Inflammatory macrophage treated with lipopolysaccharide for 4 hours (primary cell): ENCODE measurements at regions not wholly inside any gene's neighbourhood (a gene's known extent, or its start where the extent isn't known, plus 50 kb on each side); places are given as distances from the start of the nearest gene placed in this dataset.
"Not testable (repeated sequence)": the region's sequence is repeated elsewhere in the genome, so short reads cannot be mapped to it uniquely, and the experiment has no call there.

Experiments
- DNase-seq: peaks from one replicate; pipeline ENCODE4 v3.0.0-alpha.2; 2020

DNA sequence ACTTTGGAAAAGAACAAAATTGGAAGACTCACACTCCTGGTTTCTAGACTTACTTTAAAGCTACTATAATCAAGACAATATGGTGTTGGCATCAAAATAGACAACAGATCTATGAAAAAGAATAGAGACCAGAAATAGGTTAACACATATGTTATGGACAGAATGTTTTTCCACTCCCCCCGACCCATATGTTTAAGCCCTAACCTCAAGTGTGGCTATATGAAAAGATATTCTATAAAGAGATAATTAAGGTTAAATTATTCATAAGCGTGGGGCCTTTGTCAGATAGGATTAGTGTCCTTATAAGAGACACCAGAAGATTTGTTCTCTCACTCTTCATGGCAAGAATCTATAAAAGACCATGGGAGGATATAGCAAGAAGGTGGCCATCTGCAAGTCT is 440.0 kb downstream of the AASDHPPT start:
- no peak for DNase-seq

DNA sequence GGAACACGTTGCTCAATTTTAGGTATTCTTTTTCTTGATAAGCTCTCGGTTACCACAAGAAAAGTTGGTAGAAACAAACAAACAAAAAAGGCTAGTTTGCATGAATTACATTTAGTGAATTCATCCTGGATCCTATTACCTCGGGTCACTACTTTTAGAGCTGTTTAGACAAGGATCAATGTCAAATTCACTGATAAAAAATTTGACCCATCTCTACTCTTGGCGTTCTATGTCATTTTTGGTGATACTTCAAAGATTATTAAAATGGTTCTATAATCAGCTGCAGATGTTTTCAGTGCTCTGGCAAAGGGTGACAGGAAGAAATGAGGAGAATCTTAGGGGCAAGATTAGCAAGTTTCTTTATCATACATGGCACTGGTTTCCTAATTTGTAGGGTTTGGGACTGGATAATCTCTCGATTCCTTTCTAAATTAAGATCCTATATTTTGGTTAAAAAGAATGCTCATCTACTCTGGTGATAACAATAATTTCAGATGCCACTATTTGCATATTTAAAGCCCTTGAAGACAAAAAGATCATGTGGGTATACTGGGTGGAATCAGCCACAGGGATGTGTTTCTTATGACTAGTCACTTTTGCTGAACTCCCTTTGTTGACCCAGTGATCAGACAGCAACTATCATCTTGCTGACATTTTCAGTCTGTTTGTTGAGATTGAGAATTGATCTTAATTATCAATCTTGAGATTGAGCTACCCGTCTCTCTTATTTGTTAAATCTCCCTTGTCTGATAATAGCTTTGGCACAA is 442.9 kb downstream of the AASDHPPT start:
- no peak for DNase-seq

DNA sequence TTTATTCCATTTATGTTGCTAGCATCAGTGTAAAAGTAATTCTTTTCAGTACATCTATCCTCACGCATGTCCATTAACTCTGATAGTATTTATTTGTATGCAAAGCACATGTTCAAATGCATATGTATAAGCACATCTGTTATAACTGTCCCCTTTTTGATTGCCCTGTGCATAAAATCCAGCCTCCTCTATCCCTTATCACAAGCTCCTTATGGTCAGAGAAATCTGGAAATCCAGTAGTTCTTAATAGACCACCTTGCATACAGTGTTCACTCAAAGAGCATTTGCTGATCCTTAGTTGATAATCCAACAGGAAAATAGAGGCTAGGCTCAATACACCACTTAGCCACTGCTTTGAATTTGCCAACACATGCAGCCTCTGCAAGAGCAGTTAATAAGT is 443.5 kb downstream of the AASDHPPT start:
- DNase-seq: no peak

DNA sequence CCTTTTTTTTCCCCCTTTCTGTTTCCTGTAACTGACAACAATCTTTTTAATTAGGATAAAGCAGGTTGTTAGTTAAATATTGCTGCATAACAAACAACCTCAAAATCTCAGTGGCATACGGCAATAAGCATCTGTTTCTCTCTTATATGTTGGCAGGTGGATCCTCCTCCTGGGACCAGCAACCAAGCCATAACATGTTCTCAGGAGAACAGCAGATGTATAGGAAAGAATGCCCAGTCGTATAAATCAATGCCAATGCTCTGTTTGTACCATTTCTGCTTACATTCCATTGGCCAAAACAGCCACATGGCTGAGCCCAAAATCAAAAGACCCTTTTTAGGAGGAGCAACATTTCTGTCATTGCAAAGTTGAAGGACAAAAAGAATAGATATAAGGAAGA is 445.7 kb downstream of the AASDHPPT start:
- DNase-seq: no peak

DNA sequence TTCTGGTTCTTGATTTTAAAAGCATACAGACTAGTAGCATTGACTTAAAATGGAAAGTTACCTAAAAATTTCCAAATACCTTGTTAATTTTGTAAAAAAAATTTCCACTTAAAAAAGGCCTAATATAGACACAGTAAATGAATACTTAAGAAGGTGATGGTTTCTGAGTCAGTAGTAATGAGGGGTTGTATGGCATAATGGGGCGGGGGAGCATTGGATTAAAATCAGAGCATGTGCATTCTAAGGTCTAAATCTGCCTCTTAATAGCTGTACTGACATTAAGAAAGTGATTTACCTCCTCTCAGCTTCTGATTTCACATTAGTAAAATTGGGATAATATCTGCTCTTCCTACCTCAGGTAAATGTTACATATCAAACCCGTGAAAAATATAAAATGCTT is 446.5 kb downstream of the AASDHPPT start:
- DNase-seq: no peak

DNA sequence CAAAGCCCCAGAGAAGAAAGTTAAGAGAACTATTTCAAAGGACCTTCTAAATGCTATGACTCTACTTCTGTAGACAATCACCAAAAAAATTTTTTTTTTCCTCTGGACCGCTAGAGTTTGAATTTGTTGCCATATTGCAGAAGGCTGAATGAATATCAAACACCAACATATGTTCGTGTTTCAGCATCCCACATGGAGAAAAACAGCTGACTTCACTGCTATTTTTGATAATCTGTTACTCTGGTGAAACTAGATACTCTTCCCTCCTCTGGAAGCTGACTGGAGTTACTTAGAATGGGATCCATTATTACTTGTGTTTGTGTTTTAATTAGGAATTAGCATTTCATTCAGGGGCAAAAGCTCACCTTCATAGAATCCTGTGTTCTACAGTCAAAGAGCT is 447.0 kb downstream of the AASDHPPT start:
- no peak for DNase-seq

DNA sequence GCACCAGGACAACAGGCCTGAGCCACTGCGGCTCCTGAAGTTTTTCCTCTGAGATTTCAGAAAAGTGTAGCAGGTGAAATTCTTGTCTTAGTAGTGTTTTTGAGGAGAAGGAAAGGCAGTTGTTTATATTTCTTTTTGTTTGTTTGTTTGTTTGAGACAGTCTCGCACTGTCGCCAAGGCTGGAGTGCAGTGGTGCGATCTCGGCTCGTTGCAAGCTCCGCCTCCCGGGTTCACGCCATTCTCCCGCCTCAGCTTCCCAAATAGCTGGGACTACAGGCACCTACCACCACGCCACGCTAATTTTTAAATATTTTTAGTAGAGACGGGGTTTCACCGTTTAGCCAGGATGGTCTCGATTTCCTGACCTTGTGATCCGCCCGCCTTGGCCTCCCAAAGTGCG is 454.2 kb downstream of the AASDHPPT start:
- not testable (repeated sequence) for DNase-seq

DNA sequence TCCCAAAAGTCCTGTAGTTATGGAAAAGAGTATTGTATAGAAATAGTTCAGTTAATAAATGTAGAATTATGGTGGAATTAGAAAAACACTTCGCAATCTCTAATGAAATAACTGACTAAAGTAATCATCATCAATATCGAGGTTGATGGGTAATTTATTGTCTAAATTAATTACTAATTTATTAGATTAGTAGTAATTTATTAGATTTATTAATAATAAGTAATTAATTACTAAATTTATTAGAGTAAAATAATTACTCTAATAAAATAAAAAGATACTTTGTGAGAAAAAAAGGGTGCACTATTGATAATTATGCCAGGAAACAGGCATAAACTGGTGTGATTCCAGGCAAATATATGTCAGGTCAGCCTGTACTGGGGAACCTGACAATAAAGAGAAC is 455.6 kb downstream of the AASDHPPT start:
- no peak for DNase-seq

DNA sequence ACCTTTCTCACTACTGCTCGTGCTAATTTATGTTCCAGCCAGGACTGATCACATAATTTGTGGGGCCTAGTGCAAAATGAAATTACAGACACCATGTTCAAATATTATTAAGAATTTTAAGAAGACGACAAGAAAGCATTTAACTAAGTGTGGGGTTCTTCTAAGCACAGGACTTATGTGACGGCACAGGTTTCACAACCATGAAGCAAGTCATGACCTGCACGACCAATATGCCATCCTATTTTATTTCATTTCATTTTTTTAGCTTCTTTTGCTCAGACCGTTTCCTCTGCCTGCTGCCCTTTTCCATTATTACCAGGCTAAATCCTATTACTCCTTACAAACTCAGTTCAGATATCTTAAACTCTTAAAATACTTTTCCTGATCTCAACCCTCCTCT is 462.5 kb downstream of the AASDHPPT start:
- no peak for DNase-seq

DNA sequence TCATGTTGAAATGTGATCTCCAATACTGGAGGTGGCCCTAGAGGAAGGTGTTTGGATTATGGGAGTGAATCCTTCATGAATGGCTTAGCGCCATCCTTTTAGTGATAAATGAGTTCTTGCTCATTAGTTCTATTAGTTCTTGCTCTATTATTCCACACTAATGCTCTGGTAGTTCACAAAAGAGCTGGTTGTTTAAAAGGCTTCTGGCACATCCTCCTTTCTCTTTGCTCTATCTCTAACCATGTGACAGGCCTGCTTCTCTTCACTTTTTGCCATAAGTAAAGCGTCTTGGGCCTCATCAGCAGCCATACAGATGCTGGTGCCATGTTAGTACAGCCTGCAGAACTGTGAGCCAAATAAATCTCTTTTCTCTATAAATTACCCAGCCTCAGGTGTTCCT is 469.9 kb downstream of the GUCY1A2 start:
- no peak for DNase-seq

DNA sequence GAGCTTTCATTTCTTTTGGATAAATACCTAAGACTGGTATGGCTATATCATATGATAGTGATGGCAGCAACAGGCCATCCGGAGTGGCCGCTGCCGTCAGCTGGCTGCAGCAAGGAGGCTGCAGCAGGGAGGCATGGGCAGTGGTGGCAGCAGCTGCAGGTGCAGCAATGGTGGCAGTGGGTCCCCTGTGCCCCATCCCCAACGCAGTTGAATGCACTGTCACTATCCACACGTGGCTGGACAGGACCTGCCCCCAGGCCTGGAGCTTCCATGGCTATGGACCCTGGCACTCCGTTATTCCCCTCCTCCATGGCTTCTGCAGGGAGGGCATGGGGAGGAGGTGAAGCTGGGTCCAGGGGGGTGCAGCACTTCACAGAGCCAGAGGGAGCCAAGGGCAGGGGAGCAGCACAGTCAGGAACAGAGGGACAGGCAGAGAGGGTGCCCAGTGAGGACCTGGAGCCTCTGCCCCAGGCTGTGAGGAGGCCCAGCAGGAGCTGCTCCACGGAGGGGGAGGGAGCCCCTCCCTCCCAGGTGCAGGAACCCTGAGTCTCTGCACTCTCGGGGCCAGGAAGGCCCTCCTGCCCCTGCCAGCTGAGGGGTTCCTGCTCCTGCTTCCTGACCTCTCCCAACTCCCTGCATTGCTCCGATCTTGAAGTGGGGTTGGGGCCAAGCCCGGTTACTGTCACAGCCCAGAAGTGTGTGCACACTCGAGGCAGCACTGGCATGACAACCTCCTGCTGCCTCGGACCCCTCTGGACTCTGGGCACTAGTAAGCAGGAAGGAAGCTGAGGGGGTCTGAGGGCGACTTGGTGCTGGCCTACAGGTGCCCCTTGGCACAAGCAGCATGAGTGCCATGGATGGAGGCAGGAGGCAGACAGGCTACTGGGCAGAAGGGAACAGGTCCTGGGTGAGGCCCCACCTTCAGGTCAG is 466.3 kb downstream of the GUCY1A2 start:
- no peak for DNase-seq

DNA sequence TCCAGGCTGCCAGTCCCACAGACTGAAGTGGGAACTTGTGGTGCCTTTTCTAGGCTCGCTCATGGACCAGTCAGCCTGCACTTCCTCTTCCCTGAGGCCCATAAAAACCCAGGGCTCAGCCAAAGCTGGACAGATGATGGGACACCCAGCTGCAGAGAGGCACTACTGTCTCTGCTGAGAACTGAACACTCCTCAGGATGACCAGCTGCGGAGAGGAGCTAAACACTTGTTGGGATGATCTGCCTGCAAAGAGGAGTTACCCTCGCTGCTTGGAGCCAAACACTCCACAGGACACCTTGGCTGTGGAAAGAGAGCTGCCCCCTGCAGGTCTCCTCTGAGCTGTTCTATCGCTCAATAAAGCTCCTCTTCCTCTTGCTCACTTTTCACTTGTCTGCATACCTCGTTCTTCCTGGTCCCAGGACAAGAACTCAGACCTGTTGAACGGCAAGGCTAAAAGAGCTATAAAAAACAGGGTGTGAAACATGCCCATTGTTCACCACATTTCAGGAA is 465.5 kb downstream of the GUCY1A2 start:
- no peak for DNase-seq

DNA sequence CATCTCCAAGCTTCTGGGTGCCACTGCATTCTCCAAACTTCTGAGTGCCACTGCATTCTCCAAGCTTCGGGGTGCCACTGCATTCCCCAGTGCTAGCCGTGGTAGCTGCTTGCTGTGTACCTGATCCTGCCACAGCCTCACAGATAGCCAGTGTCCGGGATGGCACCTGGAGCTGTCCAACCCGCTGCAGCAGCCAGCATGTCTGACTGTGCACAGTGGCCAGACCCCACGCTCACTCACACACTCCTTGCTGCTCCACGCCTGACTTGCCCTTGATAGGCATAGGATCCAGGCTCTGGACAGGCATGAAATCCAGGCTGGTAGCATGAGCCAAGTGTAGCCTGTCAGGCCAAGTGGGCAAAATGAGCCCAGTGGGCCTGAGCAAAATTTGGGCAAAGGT is 465.0 kb downstream of the GUCY1A2 start:
- DNase-seq: no peak

DNA sequence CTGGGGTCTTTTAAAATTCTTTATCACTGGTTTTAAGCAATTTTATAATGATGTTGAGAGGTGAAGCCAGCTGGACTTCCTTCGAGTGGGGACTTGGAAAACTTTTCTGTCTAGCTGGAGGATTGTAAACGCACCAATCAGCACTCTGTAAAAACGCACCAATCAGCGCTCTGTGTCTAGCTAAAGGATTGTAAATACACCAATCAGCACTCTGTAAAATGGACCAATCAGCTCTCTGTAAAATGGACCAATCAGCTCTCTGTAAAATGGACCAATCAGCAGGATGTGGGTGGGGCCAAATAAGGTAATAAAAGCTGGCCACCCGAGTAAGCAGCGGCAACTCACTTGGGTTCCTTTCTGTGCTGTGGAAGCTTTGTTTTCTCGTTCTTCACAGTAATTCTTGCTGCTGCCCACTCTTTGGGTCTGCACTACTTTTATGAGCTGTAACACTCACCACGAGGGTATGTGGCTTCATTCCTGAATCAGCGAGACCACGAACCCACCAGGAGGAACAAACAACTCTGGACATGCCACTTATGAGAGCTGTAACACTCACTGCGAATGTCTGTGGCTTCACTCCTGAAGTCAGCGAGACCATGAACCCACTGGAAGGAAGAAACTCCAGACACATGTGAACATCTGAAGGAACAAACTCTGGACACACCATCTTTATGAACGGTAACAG is 462.6 kb downstream of the GUCY1A2 start:
- not testable (repeated sequence) for DNase-seq

DNA sequence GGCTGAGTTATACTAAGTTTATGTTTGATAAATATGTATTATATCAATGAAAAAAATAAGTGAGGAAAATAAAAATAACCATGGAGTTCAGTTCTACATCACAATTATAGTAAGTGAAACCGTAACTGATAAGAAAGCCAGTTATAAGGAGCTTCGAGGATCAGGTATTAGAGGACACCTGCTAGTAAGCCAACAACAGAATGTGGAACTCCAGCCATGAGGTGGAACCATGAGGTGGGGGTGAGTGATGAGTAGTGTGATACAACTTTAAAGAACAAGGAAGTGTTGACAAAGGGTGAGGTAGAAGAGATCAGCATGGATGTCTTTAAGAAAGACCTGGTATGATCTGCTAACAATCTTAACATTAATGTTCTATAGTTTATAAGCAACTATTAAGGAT is 452.9 kb downstream of the GUCY1A2 start:
- DNase-seq: no peak

DNA sequence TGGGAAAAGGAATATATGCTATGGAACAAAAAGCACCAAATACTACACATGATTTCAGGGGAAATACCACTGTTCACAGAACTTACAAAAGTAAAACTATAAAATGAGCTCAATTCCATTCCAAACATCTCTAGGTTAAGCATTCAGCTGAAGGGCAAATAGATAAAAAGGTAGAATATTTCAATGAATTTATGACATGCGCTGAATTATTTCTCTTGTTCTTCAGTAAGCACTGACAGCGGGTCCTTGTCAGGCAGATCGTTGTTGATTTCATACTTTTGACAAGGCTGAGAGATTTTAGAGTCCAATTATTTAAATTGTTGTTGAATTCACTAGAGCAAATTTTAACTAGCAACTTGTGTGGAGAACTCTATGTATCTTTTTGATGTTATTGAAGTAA is 449.6 kb downstream of the GUCY1A2 start:
- no peak for DNase-seq

DNA sequence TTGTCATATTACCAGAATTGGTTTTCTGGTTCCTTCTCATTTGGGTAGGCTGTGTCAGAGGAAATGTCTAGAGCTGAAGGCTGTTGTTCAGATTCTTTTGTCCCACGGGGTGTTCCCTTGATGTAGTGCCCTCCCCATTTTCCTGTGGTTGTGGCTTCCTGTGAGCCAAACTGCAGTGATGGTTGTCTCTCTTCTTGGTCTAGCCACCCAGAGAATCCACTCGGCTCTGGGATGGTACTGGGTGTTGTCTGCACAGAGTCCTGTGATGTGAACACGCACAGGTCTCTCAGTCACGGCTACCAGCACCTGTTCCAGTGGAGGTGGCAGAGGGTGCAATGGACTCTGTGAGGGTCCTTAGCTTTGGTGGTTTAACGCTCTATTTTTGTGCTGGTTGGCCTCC is 440.9 kb downstream of the GUCY1A2 start:
- DNase-seq: not testable (repeated sequence)

DNA sequence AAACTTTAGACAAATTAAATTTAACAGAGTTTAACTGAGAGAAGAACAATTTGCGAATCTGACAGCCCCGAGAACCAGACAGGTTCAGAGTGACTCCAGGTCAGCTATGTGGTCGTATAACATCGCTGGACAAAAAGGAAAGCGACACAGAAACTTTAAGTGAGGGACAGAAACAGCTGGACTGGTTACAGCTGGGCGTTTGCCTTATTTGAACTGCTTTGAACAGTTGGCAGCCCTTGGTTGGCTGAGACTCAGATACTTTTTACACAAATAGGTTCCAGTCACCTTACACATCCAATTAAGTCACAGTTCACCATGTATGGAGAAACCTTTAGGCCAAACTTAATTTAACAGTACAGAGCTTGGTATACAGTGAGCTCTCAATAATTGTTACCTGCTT is 436.9 kb downstream of the GUCY1A2 start:
- DNase-seq: no peak

DNA sequence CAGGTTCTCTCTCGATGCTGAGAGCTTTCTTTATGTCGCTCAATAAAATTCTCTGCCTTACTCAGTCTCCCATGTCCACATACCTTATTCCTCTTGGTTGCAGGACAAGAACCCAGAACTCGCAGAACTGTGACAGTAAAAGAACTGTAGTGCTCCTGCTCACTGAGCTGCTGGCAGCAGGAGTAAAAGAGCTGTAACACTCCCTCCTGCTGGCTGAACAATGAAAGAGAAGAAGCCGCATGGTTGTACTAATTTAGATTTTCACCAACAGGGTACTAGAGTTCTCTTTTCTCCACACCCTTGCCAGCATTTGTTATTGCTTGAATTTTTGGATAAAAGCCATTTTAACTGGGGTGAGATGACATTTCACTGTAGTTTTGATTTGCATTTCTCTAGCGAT is 433.2 kb downstream of the GUCY1A2 start:
- no peak for DNase-seq

DNA sequence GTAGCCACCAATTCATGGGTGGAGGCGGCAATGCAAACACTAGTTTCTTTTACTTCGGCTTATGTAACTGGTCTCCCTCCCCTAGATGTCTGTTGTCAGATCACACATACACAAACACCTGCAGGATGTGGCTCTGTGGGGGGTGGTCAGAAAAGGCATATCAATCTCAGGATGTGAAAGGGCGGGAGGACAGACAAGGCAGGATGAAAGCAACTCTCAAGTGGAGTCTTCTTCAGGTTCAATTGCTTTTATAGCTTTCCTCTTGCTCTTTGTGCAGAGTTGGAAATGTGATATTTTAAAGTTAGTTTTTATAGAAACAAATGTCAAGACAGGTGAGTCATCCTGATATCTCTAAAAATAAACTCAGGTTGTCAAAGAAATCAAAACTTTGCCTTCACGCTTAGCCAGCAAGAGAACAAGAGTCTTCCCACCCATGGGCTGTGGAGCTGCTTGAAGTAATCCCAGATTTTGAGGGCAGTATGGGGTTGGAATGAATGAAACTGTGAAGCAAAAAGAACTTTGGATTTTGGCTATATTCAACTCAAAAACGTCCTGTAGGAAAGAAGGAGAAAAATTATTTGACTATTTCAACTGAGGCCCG is 423.4 kb downstream of the GUCY1A2 start:
- no peak for DNase-seq

DNA sequence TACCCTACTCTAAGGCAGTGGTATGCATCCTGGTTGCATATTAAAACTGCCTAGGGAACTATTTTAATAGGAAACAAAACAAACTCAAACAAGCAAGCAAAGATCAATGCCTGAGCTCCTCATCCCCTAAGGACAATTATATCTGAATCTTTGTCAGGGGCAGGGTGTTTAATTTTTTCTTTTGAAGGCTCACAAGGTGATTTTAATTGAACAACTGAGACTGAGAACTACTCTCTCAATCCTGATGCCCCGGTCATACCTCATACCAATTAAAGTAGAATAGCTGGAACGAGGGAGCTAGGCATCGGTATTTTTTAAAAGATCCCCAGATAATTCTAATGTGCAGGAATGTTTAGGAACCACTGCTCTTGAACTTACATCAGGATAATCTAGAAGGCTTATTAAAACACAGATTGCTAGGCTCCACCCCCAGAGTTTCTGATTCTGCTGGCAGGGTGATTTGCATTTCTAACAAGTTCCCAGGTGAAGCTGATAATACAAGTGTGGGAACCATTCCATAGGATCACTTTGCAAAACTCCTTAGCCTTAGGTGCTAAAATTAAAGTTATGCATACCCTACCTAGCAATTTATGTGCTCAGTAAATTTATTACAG is 416.5 kb downstream of the GUCY1A2 start:
- DNase-seq: no peak

DNA sequence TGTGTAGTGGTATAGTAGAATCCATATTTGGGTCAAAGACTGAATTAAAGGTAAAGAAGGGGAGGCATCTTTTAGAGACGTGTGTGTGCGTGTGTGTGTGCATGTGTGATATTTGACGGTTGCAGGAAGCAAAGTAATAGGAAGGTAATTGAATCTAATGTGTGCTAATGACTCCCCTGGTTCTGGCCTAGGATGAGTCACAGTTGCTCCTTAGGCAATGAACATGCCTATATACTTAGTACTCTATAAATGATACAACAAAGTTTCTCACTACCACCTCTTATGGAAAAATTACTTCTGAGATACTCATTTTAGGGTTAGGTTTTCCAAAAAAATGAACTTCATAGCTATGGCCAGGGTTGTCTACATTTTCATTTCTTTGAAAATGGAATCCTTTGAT is 409.6 kb downstream of the GUCY1A2 start:
- DNase-seq: no peak

DNA sequence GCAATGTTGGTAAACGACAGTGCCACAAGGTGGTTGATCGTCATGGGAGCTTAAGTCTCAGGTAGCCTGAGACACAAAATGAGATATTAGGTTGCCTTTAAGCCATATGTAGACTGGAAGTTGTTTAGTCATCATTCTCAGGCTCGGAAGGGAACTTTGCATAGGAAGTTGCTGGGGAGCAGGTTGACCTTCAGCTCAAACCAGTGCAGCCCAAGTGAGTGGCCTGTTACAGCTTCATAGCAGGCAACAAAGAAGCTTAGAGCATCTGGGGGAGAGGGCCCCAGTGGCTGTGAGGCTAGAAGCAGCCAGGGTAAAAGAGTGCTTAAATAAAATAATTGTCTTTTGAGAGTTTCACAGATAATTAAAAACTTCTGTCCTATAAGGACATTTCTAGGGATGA is 404.0 kb downstream of the GUCY1A2 start:
- no peak for DNase-seq
